ENCODE measurements at regions not wholly inside any gene's neighbourhood (a gene's known extent, or its start where the extent isn't known, plus 50 kb on each side); places are given as distances from the start of the nearest gene placed in this dataset.

DNA sequence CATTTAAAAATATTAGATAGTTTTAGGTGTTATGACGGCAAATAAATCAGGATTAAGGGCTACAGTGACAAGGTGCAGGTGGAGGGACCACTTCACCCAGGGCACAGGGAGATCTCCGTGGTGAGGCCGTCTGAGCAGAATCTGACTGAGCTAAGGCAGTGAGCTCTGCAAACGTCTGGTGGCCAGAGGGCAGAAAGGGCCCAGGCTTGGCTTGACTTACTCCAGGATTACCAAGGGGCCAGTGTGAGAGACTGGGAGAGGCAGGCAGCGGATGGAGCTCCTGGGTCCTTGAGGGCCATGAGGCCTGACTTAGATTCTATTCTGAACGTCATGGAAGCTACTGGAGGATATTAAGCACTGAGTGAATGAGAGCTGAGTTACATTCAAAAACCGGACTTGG is 125.9 kb upstream of the B3GAT1 start:
- TF ChIP-seq ZFP3 (CRISPR knock-in tag; IDR thresholded peaks at IDR 0.05) (no peak), ISL1 (CRISPR knock-in tag; IDR thresholded peaks at IDR 0.05) (no peak), TCF4 (CRISPR knock-in tag; IDR thresholded peaks at IDR 0.05; ENCODE audit: borderline replicate concordance) (no peak), RARB (CRISPR knock-in tag; IDR thresholded peaks at IDR 0.05) (no peak), SNAI2 (CRISPR knock-in tag; IDR thresholded peaks at IDR 0.05) (no peak), POU6F1 (CRISPR knock-in tag; IDR thresholded peaks at IDR 0.05; ENCODE audit: borderline replicate concordance, low read depth) (no peak), CSDC2 (CRISPR knock-in tag; IDR thresholded peaks at IDR 0.05) (no peak)
- TF ChIP-seq, protein P1, sequence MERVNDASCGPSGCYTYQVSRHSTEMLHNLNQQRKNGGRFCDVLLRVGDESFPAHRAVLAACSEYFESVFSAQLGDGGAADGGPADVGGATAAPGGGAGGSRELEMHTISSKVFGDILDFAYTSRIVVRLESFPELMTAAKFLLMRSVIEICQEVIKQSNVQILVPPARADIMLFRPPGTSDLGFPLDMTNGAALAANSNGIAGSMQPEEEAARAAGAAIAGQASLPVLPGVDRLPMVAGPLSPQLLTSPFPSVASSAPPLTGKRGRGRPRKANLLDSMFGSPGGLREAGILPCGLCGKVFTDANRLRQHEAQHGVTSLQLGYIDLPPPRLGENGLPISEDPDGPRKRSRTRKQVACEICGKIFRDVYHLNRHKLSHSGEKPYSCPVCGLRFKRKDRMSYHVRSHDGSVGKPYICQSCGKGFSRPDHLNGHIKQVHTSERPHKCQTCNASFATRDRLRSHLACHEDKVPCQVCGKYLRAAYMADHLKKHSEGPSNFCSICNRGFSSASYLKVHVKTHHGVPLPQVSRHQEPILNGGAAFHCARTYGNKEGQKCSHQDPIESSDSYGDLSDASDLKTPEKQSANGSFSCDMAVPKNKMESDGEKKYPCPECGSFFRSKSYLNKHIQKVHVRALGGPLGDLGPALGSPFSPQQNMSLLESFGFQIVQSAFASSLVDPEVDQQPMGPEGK (CRISPR knock-in tag; IDR thresholded peaks at IDR 0.05; ENCODE audit: borderline replicate concordance) = no peak
